Sigmoid colon (tissue), 6 donors: ENCODE measurements at regions not wholly inside any gene's neighbourhood (a gene's known extent, or its start where the extent isn't known, plus 50 kb on each side); places are given as distances from the start of the nearest gene placed in this dataset.
A peak's percentile ranks its signal among the peaks of the same experiment; 100 is the strongest.

ENCODE experiments used
- DNase-seq: peaks from one replicate; pipeline ENCODE4 v3.0.0-alpha.2; 2019
- H3K27ac ChIP-seq, 4 donors: fragments of 200-600 bp; sonication (generic); one replicate each; pipeline ENCODE4 v1.5.1; 2016 to 2019; ENCODE audit warnings: mild to moderate bottlenecking in 1 of 4
- H3K27me3 ChIP-seq, 3 donors: fragments of 200-600 bp; sonication (generic); one replicate each; pipeline ENCODE4 v1.5.1; 2019; ENCODE audit warnings: mild to moderate bottlenecking in 1 of 3
- H3K36me3 ChIP-seq, 4 donors: fragments of 200-600 bp; sonication (generic); one replicate each; pipeline ENCODE4 v1.5.1; 2016 to 2019
- H3K4me1 ChIP-seq, 4 donors: fragments of 200-600 bp; sonication (generic); one replicate each; pipeline ENCODE4 v1.5.1; 2017 to 2019
- H3K4me3 ChIP-seq, 4 donors: fragments of 200-600 bp; sonication (generic); one replicate each; pipeline ENCODE4 v1.5.1; 2017 to 2019; ENCODE audit warnings: mild to moderate bottlenecking in 2 of 4, moderate library complexity in 1 of 4
- H3K9me3 ChIP-seq, 4 donors: fragments of 200-600 bp in 3 of 4; sonication (generic) in 3 of 4; one replicate each; pipeline versions ENCODE4 v1.5.1 to v1.6.1; 2013 to 2019
- EP300 ChIP-seq, 4 donors: sonication (generic); formaldehyde crosslinking; IDR thresholded peaks; one replicate each; pipeline ENCODE4 v1.6.1; 2017; ENCODE audit warnings: antibody characterized with exemption in 4 of 4
- POLR2A ChIP-seq, 2 donors: fragments of 450-650 bp; IDR thresholded peaks; one replicate each; pipeline ENCODE4 v1.6.1; 2016; ENCODE audit warnings: antibody characterized with exemption in 2 of 2, mild to moderate bottlenecking in 2 of 2, moderate library complexity in 2 of 2
- POLR2AphosphoS5 ChIP-seq, 4 donors: sonication (generic); formaldehyde crosslinking; IDR thresholded peaks; one replicate each; pipeline ENCODE4 v1.6.1; 2017; ENCODE audit warnings: antibody characterized with exemption in 4 of 4
- WGBS, 2 donors: extraction: QIAGEN DNeasy Blood & Tissue Kit; methylation state at CpG; one replicate each; pipeline ENCODE4 v1.1.7; 2013; 5-methylcytosine and 5-hydroxymethylcytosine counted together
- intact Hi-C: fragments of 100-400 bp; cut with DNase I; formaldehyde crosslinking; loops from one replicate; pipeline ENCODE4 v1.15.1; 2023
- TF ChIP-seq, protein P1 (sequence below), 4 experiments: fragments of 450-650 bp in 3 of 4; fragments of 200-600 bp in 1 of 4; IDR thresholded peaks; one replicate each; pipeline ENCODE4 v1.5.1; 2016 to 2019; ENCODE audit warnings: antibody characterized with exemption in 4 of 4, mild to moderate bottlenecking in 3 of 4, moderate library complexity in 2 of 4
- donor health status: healthy with polysubstance abuse.
- donor health status: healthy.

DNA sequence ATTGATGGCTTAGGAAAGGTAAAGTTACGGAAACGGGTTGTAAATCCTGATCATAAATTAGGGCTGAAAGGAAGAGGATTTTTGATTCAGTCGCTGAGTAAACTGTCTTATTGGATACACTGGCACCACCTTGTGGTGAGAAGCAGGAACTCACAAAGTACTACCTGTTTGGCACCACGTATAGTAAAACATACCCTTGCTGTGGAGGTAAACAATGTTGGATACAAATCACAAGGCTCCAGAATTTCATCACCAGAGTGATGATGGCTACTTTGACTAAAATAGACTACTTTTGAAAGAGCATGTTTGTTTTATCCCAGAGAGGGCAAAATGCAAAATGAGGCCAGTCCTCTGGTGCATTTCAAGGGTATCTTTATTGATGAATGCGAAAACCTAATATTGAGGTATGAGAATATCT lies 216.9 kb downstream of the IGSF11 start:
- no peaks in the 10 kb centered on the region for H3K9me3 ChIP-seq
- H3K27me3 ChIP-seq: no peaks in the 10 kb centered on the region
- H3K4me1 ChIP-seq: no peaks in the 10 kb centered on the region
- no peak overlapping the region for H3K27ac ChIP-seq
- H3K4me3 ChIP-seq: no peak overlapping the region
- DNase-seq: no peak
- TF ChIP-seq, protein P1, sequence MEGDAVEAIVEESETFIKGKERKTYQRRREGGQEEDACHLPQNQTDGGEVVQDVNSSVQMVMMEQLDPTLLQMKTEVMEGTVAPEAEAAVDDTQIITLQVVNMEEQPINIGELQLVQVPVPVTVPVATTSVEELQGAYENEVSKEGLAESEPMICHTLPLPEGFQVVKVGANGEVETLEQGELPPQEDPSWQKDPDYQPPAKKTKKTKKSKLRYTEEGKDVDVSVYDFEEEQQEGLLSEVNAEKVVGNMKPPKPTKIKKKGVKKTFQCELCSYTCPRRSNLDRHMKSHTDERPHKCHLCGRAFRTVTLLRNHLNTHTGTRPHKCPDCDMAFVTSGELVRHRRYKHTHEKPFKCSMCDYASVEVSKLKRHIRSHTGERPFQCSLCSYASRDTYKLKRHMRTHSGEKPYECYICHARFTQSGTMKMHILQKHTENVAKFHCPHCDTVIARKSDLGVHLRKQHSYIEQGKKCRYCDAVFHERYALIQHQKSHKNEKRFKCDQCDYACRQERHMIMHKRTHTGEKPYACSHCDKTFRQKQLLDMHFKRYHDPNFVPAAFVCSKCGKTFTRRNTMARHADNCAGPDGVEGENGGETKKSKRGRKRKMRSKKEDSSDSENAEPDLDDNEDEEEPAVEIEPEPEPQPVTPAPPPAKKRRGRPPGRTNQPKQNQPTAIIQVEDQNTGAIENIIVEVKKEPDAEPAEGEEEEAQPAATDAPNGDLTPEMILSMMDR (IDR thresholded peaks at IDR 0.05): peak in 3 of 4 experiments; percentile 35 to 69 (median 39)
- no peak for TF ChIP-seq POLR2A (IDR thresholded peaks at IDR 0.05)
- H3K36me3 ChIP-seq: no peaks in the 10 kb centered on the region
- intact Hi-C loops: loop anchor here (10.0 kb wide), 1 partner anchor 1953 kb away; no protein-coding TSS in a partner anchor
- WGBS, 2 donors: 21 to 23% methylated on average over 5 of the region's 5 CpGs

DNA sequence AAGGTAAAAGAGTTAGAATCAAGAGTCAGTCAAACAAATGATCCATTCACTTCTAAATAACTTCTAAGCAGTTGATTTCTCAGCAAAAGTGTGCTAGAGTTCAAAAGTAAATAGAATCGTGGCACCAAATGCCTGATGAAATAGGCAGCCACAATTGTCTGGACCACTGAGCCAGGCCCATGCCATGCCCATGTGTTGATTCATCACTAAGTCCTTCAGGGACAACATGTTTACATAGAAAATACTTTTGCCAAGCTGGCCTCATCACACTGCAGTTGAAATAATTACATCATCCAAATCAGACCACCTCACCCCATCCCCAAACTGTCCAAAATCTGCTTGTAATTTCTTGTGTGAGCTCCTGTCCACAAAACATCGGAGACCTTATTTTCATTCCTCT lies 216.3 kb downstream of the IGSF11 start:
- intact Hi-C loops: loop anchor here (10.0 kb wide), 1 partner anchor 1954 kb away; no protein-coding TSS in a partner anchor

DNA sequence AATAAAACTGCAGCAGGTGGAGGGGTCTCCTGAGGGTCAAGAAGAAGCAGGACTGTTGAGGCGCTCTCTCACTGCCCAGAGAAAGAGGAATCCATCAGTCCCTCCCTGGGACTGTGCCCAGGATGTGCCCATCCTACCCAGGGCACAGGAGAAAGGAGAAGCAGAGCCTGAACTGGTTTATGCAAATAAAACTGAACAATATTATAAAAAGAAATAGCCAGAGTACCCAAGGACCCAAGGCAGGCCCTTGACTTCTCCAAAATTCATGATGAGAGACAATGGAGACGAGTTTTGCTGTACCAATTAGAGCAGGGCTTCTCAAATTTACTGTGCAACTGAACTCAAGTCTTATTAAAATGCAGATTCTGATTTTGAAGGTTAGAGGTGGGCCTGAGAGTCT lies 211.0 kb downstream of the IGSF11 start:
- DNase-seq: no peak

More for the DNA sequence above, 216.3 kb downstream of the IGSF11 start:
- Histone ChIP-seq H3K4me1 (no peaks in the 10 kb centered on the region), H3K36me3 (no peaks in the 10 kb centered on the region), H3K27ac (no peak overlapping the region), H3K9me3 (no peaks in the 10 kb centered on the region), H3K4me3 (no peak overlapping the region), H3K27me3 (no peaks in the 10 kb centered on the region)
- no peak for TF ChIP-seq EP300 (IDR thresholded peaks at IDR 0.05)
- no peak for TF ChIP-seq POLR2AphosphoS5 (IDR thresholded peaks at IDR 0.05)
- 63 to 72% methylated on average over 2 of the region's 2 CpGs for WGBS, 2 donors
- DNase-seq: no peak

DNA sequence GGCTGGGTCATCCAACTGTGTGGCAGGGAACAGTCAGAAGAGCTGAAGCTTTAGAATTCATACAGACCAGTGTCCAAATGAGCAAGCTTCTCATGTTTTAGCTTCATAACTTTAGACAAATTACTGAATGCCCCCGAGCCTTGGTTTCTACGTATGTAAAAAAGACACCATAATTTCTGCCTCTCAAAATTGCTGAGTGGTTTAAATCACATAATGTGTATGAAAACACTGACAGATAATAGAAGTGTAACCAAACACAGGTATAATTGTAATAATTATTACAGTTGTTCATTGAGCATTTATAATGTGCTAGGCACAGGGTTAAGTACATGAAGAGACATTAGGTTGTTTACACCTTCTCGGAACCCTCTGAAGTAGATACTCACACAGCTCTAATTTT lies 207.2 kb downstream of the IGSF11 start:
- WGBS, 2 donors: 83% methylated on average over 3 of the region's 3 CpGs
- Histone ChIP-seq H3K9me3 (no peaks in the 10 kb centered on the region), H3K27ac (no peak overlapping the region), H3K4me3 (no peak overlapping the region), H3K36me3 (no peaks in the 10 kb centered on the region), H3K27me3 (no peaks in the 10 kb centered on the region), H3K4me1 (no peaks in the 10 kb centered on the region)
- intact Hi-C loops: no loop called here
- TF ChIP-seq POLR2AphosphoS5 (IDR thresholded peaks at IDR 0.05) (no peak), POLR2A (IDR thresholded peaks at IDR 0.05) (no peak), EP300 (IDR thresholded peaks at IDR 0.05) (no peak)
- TF ChIP-seq, protein P1 (IDR thresholded peaks at IDR 0.05): no peak
- no peak for DNase-seq

More for the DNA sequence above, 211.0 kb downstream of the IGSF11 start:
- H3K4me3 ChIP-seq: no peak overlapping the region
- no peak overlapping the region for H3K27ac ChIP-seq
- no peaks in the 10 kb centered on the region for H3K4me1 ChIP-seq
- H3K27me3 ChIP-seq: no peaks in the 10 kb centered on the region
- WGBS, 2 donors: 44 to 74% methylated on average over 2 of the region's 2 CpGs
- intact Hi-C loops: no loop called here
- no peaks in the 10 kb centered on the region for H3K9me3 ChIP-seq
- no peaks in the 10 kb centered on the region for H3K36me3 ChIP-seq
- no peak for TF ChIP-seq POLR2AphosphoS5 (IDR thresholded peaks at IDR 0.05)
- TF ChIP-seq, protein P1 (IDR thresholded peaks at IDR 0.05): no peak
- no peak for TF ChIP-seq EP300 (IDR thresholded peaks at IDR 0.05)

DNA sequence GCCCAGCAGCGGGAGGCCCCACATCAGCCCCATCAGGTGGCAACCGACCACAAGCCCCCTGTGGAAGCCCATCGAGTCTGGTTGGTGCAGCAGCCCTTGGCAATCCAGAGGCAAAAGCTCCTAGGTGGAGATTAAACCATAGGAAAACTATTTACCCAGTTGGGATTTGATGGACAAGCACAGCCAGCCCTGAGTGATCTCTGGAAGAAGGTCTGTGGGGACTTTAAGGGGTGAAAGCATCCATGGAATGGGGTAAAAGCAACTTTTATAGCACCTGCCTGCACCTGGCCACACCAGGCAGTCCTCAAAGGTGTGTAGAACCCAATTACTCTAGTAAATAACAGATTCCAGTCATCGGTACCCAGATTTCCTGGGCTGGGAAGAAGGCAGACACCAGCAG lies 206.3 kb downstream of the IGSF11 start:
- TF ChIP-seq, protein P1 (IDR thresholded peaks at IDR 0.05): no peak
- TF ChIP-seq POLR2A (IDR thresholded peaks at IDR 0.05) (no peak), POLR2AphosphoS5 (IDR thresholded peaks at IDR 0.05) (no peak), EP300 (IDR thresholded peaks at IDR 0.05) (no peak)
- H3K9me3 ChIP-seq: no peaks in the 10 kb centered on the region
- no peaks in the 10 kb centered on the region for H3K27me3 ChIP-seq
- no peak for DNase-seq
- H3K27ac ChIP-seq: no peak overlapping the region
- no peak overlapping the region for H3K4me3 ChIP-seq
- no peaks in the 10 kb centered on the region for H3K4me1 ChIP-seq
- intact Hi-C loops: no loop called here
- 66 to 80% methylated on average over 4 of the region's 4 CpGs for WGBS, 2 donors
- no peaks in the 10 kb centered on the region for H3K36me3 ChIP-seq
